KMS-11 (cell line): ENCODE measurements at regions not wholly inside any gene's neighbourhood (a gene's known extent, or its start where the extent isn't known, plus 50 kb on each side); places are given as distances from the start of the nearest gene placed in this dataset.
"Not testable (repeated sequence)": the region's sequence is repeated elsewhere in the genome, so short reads cannot be mapped to it uniquely, and the experiment has no call there.

Experiments used
- H2AFZ ChIP-seq: fragments of 200-600 bp; sonication (generic); 2 replicates; pipeline ENCODE4 v1.6.1; 2016; ENCODE audit warnings: antibody characterized with exemption, mixed run types, low read depth
- H3K27ac ChIP-seq: fragments of 200-600 bp; sonication (generic); 2 replicates; pipeline ENCODE4 v1.6.1; 2016; ENCODE audit warnings: mild to moderate bottlenecking, mixed run types
- H3K27me3 ChIP-seq: fragments of 200-600 bp; sonication (generic); 2 replicates; pipeline ENCODE4 v1.6.1; 2017; ENCODE audit warnings: mild to moderate bottlenecking, low read depth, mixed run types, moderate library complexity; ENCODE audit not compliant: insufficient read depth
- H3K36me3 ChIP-seq: fragments of 200-600 bp; sonication (generic); 2 replicates; pipeline ENCODE4 v1.6.1; 2017; ENCODE audit warnings: mild to moderate bottlenecking, mixed run types; ENCODE audit not compliant: insufficient read depth
- H3K4me1 ChIP-seq: fragments of 200-600 bp; sonication (generic); 2 replicates; pipeline ENCODE4 v1.6.1; 2016; ENCODE audit warnings: mild to moderate bottlenecking, low read depth, mixed run types; ENCODE audit not compliant: poor library complexity, severe bottlenecking
- H3K4me2 ChIP-seq: fragments of 200-600 bp; sonication (generic); 2 replicates; pipeline ENCODE4 v1.7.0; 2016; ENCODE audit warnings: mild to moderate bottlenecking, mixed run types
- H3K4me3 ChIP-seq: fragments of 200-600 bp; sonication (generic); IDR thresholded peaks from 2 replicates; pipeline ENCODE4 v1.6.1; 2017; ENCODE audit warnings: low read depth, low read length, mixed read lengths; ENCODE audit not compliant: insufficient read depth
- H3K79me2 ChIP-seq: fragments of 200-600 bp; sonication (generic); 2 replicates; pipeline ENCODE4 v1.6.1; 2016; ENCODE audit warnings: low read depth, mixed run types; ENCODE audit not compliant: insufficient read depth
- H3K9ac ChIP-seq: fragments of 200-600 bp; sonication (generic); 2 replicates; pipeline ENCODE4 v1.6.1; 2016; ENCODE audit warnings: mild to moderate bottlenecking, mixed run types
- H4K20me1 ChIP-seq: fragments of 200-600 bp; sonication (generic); 2 replicates; pipeline ENCODE4 v1.6.1; 2016; ENCODE audit warnings: mild to moderate bottlenecking, mixed run types; ENCODE audit not compliant: insufficient read depth
- TF ChIP-seq, protein P1 (sequence below): fragments of 200-600 bp; sonication (generic); conservative IDR thresholded peaks from 2 replicates; pipeline ENCODE4 v1.6.1; 2017; ENCODE audit warnings: low read depth, mild to moderate bottlenecking, antibody characterized with exemption, low read length, moderate library complexity, mixed read lengths

DNA sequence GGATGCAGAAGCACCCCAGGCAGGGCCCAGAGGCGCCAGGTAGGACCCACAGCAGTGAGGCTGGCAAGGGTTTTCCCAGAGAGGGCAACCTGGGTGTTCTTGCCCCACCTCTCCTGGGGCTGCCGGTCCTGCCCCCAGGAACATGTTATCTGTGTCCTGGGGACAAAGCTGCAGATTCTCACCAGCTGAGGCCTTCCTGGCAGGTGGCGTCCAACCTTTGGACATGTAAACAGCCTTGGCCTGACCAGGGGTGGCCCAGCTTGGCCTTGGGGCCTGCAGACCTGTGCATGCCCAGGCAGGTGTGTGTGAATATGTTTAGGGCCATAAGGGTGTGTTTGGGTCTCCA is 101.8 kb upstream of the LARP1 start:
- TF ChIP-seq, protein P1, sequence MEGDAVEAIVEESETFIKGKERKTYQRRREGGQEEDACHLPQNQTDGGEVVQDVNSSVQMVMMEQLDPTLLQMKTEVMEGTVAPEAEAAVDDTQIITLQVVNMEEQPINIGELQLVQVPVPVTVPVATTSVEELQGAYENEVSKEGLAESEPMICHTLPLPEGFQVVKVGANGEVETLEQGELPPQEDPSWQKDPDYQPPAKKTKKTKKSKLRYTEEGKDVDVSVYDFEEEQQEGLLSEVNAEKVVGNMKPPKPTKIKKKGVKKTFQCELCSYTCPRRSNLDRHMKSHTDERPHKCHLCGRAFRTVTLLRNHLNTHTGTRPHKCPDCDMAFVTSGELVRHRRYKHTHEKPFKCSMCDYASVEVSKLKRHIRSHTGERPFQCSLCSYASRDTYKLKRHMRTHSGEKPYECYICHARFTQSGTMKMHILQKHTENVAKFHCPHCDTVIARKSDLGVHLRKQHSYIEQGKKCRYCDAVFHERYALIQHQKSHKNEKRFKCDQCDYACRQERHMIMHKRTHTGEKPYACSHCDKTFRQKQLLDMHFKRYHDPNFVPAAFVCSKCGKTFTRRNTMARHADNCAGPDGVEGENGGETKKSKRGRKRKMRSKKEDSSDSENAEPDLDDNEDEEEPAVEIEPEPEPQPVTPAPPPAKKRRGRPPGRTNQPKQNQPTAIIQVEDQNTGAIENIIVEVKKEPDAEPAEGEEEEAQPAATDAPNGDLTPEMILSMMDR: no peak

DNA sequence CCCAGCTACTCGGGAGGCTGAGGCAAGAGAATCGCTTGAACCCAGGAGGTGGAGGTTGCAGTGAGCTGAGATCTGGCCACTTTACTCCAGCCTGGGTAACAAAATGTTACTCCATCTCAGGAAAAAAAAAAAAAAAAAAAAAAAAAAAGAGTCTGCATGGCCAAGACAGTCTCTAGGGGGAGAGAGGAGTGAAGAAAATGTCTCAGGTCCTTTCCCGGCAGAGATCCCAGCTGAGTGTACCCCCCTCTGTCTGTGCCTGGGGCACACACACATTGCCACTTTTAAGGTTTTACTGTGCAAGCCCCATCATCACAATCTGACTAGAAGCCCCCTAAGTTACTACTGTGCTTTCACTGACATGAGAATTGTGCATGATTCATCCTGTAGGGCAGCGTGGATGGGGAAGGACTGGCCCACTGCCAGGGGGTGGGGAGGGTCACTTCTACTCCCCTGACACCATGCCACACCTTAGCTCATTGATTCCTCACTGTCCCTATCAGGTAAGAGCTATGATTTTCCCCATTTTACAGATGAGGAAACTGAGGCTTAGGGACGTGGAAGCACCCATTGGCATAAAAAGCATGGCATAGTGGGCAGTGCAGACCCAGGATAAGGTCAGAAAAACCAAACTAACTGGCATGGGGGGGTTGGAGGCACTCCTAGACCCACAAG is 102.3 kb upstream of the LARP1 start:
- Histone ChIP-seq H3K9ac (no peak overlapping the region), H3K27ac (no peak overlapping the region), H3K4me1 (no peaks in the 10 kb centered on the region), H3K4me3 (no peak overlapping the region), H3K4me2 (no peak overlapping the region), H4K20me1 (no peaks in the 10 kb centered on the region), H3K79me2 (no peaks in the 10 kb centered on the region), H2AFZ (no peak overlapping the region), H3K27me3 (no peaks in the 10 kb centered on the region), H3K36me3 (no peaks in the 10 kb centered on the region)
- TF ChIP-seq, protein P1: no peak

More for the DNA sequence above, 101.8 kb upstream of the LARP1 start:
- H3K27me3 ChIP-seq: no peaks in the 10 kb centered on the region
- H3K4me1 ChIP-seq: no peaks in the 10 kb centered on the region
- H3K79me2 ChIP-seq: no peaks in the 10 kb centered on the region
- H3K4me2 ChIP-seq: no peak overlapping the region
- no peaks in the 10 kb centered on the region for H4K20me1 ChIP-seq
- H3K9ac ChIP-seq: no peak overlapping the region
- H2AFZ ChIP-seq: no peak overlapping the region
- H3K27ac ChIP-seq: no peak overlapping the region
- H3K4me3 ChIP-seq: no peak overlapping the region
- no peaks in the 10 kb centered on the region for H3K36me3 ChIP-seq

GRCh38 chr5:154651795-154652194 is 103.4 kb upstream of the LARP1 start:
- H4K20me1 ChIP-seq, H3K79me2 ChIP-seq, H3K27me3 ChIP-seq, H3K4me1 ChIP-seq, H3K4me3 ChIP-seq, H3K9ac ChIP-seq, H3K4me2 ChIP-seq, H2AFZ ChIP-seq, H3K36me3 ChIP-seq, H3K27ac ChIP-seq: not testable (repeated sequence)

DNA sequence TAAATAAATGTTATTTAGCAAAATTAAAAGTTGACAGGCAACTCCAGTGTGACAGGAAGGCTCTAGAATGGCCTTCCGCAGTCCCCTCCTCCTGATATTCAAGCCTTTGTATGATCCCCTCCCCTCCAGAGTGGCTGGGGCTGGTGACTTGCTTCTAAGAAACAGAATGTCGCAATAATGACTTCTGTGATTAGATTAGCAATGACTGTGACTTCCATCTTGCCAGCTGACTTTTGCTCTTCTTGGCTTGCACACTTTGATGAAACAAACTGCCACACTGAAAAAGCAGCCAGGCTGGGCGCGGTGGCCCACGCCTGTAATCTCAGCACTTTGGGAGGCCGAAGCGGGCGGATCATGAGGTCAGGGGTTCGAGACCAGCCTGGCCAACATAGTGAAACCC is 106.5 kb upstream of the LARP1 start:
- H3K4me2 ChIP-seq: no peak overlapping the region

DNA sequence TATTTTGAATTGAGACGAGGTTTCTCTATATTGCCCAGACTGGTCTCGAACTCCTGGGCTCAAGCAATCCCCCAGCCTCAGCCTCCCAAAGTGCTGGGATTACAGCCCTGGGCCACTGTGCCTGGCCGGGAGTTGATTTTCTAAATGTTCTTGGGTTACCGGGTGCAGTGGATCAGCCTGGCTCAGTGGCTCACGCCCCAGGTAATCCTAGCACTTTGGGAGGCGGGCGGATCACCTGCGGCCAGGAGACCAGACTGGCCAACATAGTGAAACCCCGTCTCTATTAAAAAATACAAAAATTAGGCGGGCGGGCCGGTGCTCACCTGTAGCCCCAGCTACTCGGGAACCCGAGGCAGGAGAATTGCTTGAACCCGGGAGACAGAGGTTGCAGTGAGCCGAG is 106.9 kb upstream of the LARP1 start:
- no peaks in the 10 kb centered on the region for H3K27me3 ChIP-seq
- no peak overlapping the region for H3K4me2 ChIP-seq
- TF ChIP-seq, protein P1: no peak
- H4K20me1 ChIP-seq: no peaks in the 10 kb centered on the region
- no peaks in the 10 kb centered on the region for H3K36me3 ChIP-seq
- no peak overlapping the region for H3K4me3 ChIP-seq
- no peak overlapping the region for H2AFZ ChIP-seq
- no peak overlapping the region for H3K27ac ChIP-seq
- no peaks in the 10 kb centered on the region for H3K79me2 ChIP-seq
- H3K4me1 ChIP-seq: no peaks in the 10 kb centered on the region
- H3K9ac ChIP-seq: no peak overlapping the region

More for the DNA sequence above, 106.5 kb upstream of the LARP1 start:
- Histone ChIP-seq H3K36me3 (no peaks in the 10 kb centered on the region), H3K27ac (no peak overlapping the region), H3K4me3 (no peak overlapping the region), H3K4me1 (no peaks in the 10 kb centered on the region), H3K9ac (no peak overlapping the region), H3K79me2 (no peaks in the 10 kb centered on the region), H4K20me1 (no peaks in the 10 kb centered on the region), H2AFZ (no peak overlapping the region), H3K27me3 (no peaks in the 10 kb centered on the region)
- TF ChIP-seq, protein P1: no peak
